Sigmoid colon (tissue), 4 donors: ENCODE measurements at regions not wholly inside any gene's neighbourhood (a gene's known extent, or its start where the extent isn't known, plus 50 kb on each side); places are given as distances from the start of the nearest gene placed in this dataset.

Experiments
- POLR2A ChIP-seq, 2 donors: fragments of 450-650 bp; IDR thresholded peaks; one replicate each; pipeline ENCODE4 v1.6.1; 2016; ENCODE audit warnings: antibody characterized with exemption in 2 of 2, mild to moderate bottlenecking in 2 of 2, moderate library complexity in 2 of 2
- POLR2AphosphoS5 ChIP-seq, 4 donors: sonication (generic); formaldehyde crosslinking; IDR thresholded peaks; one replicate each; pipeline ENCODE4 v1.6.1; 2017; ENCODE audit warnings: antibody characterized with exemption in 4 of 4
- TF ChIP-seq, protein P1 (sequence below), 4 experiments: fragments of 450-650 bp in 3 of 4; fragments of 200-600 bp in 1 of 4; IDR thresholded peaks; one replicate each; pipeline ENCODE4 v1.5.1; 2016 to 2019; ENCODE audit warnings: antibody characterized with exemption in 4 of 4, mild to moderate bottlenecking in 3 of 4, moderate library complexity in 2 of 4

DNA sequence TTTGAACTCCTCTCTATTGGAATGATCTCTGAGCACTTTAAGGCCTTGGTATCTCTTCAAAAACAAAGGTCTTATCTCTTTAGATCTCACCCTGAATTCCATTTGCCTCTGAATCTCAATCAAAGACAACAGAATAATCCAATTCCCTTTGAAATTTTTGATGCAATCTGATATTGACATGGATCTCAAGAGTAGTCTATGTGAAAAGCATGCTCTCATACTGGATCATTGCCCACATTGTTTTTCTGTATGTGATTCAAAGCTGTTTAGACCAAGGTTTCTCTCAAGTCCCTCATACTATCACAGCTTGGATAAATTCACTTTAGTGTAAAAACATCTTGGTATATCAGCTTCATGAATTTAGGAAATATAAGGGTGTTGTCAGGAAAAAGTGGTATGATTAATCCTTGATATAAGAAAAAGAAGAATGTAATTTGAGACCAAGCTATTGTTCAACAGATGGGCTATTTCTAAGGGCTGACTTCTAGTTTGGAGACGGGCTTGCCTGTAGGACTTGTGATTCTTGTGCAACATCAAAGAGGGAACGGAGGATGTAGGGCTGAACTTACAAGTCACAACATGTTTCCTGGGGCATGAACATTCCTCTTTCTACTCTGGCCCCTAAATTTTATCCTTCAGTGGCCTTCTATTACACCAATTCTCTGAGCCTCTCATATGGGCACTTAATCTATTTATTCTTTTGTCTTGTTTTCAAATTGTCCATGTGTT lies 77.9 kb upstream of the CITED2 start:
- TF ChIP-seq, protein P1, sequence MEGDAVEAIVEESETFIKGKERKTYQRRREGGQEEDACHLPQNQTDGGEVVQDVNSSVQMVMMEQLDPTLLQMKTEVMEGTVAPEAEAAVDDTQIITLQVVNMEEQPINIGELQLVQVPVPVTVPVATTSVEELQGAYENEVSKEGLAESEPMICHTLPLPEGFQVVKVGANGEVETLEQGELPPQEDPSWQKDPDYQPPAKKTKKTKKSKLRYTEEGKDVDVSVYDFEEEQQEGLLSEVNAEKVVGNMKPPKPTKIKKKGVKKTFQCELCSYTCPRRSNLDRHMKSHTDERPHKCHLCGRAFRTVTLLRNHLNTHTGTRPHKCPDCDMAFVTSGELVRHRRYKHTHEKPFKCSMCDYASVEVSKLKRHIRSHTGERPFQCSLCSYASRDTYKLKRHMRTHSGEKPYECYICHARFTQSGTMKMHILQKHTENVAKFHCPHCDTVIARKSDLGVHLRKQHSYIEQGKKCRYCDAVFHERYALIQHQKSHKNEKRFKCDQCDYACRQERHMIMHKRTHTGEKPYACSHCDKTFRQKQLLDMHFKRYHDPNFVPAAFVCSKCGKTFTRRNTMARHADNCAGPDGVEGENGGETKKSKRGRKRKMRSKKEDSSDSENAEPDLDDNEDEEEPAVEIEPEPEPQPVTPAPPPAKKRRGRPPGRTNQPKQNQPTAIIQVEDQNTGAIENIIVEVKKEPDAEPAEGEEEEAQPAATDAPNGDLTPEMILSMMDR (IDR thresholded peaks at IDR 0.05) = no peak
- TF ChIP-seq POLR2A (IDR thresholded peaks at IDR 0.05) (no peak), POLR2AphosphoS5 (IDR thresholded peaks at IDR 0.05) (no peak)
